Mucosa of descending colon (tissue), 3 donors: ENCODE measurements at regions not wholly inside any gene's neighbourhood (a gene's known extent, or its start where the extent isn't known, plus 50 kb on each side); places are given as distances from the start of the nearest gene placed in this dataset.

Experiments used
- ATAC-seq: fragments of 200-7000 bp; cut with Tn5 transposase; one replicate; pipeline ENCODE4 v1.9.1; 2020; ENCODE audit warnings: mild to moderate bottlenecking, moderate library complexity
- DNase-seq, 3 donors: peaks; one replicate each; pipeline ENCODE4 v3.0.0-alpha.2; 2020
- H3K36me3 ChIP-seq: fragments of 200-600 bp; one replicate; pipeline ENCODE4 v1.8.0; 2021; ENCODE audit warnings: low read depth, mild to moderate bottlenecking
- H3K4me1 ChIP-seq: fragments of 200-600 bp; one replicate; pipeline ENCODE4 v1.8.0; 2021; ENCODE audit warnings: low read depth, mild to moderate bottlenecking
- H3K4me3 ChIP-seq: fragments of 200-600 bp; one replicate; pipeline ENCODE4 v1.8.0; 2021; ENCODE audit warnings: mild to moderate bottlenecking
- H3K9me3 ChIP-seq: fragments of 200-600 bp; one replicate; pipeline ENCODE4 v1.8.0; 2021; ENCODE audit warnings: mild to moderate bottlenecking
- intact Hi-C, 2 donors: fragments of 100-400 bp; cut with DNase I in 1 of 2; cut with micrococcal nuclease in 1 of 2; formaldehyde crosslinking; loops; one replicate each; pipeline versions ENCODE4 v1.11.0 to v1.11.1; 2022; cut with DNase I, micrococcal nuclease
- TF ChIP-seq, protein P1 (sequence below): fragments of 200-600 bp; IDR thresholded peaks from one replicate; pipeline ENCODE4 v1.8.0; 2022; ENCODE audit warnings: antibody characterized with exemption, mild to moderate bottlenecking
- donor health status: DM: no; HTN: no; CAD: no; lungs with moderate emphysema.
- donor health status: DM: no; HTN: no; CAD: no.
- donor health status: DM: no; HTN: yes; CAD: no.

- no peak for DNase-seq
- no peaks in the 10 kb centered on the region for H3K9me3 ChIP-seq
- H3K36me3 ChIP-seq, result no peaks in the 10 kb centered on the region
- H3K4me3 ChIP-seq, result no peak overlapping the region
- no peaks in the 10 kb centered on the region for H3K4me1 ChIP-seq
- ATAC-seq, result no peak
- TF ChIP-seq, protein P1, sequence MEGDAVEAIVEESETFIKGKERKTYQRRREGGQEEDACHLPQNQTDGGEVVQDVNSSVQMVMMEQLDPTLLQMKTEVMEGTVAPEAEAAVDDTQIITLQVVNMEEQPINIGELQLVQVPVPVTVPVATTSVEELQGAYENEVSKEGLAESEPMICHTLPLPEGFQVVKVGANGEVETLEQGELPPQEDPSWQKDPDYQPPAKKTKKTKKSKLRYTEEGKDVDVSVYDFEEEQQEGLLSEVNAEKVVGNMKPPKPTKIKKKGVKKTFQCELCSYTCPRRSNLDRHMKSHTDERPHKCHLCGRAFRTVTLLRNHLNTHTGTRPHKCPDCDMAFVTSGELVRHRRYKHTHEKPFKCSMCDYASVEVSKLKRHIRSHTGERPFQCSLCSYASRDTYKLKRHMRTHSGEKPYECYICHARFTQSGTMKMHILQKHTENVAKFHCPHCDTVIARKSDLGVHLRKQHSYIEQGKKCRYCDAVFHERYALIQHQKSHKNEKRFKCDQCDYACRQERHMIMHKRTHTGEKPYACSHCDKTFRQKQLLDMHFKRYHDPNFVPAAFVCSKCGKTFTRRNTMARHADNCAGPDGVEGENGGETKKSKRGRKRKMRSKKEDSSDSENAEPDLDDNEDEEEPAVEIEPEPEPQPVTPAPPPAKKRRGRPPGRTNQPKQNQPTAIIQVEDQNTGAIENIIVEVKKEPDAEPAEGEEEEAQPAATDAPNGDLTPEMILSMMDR, result no peak
- intact Hi-C loops, result no loop called here
Measured at GRCh38 chr18:25544546-25545287, 192.8 kb upstream of the ZNF521 start.

DNA sequence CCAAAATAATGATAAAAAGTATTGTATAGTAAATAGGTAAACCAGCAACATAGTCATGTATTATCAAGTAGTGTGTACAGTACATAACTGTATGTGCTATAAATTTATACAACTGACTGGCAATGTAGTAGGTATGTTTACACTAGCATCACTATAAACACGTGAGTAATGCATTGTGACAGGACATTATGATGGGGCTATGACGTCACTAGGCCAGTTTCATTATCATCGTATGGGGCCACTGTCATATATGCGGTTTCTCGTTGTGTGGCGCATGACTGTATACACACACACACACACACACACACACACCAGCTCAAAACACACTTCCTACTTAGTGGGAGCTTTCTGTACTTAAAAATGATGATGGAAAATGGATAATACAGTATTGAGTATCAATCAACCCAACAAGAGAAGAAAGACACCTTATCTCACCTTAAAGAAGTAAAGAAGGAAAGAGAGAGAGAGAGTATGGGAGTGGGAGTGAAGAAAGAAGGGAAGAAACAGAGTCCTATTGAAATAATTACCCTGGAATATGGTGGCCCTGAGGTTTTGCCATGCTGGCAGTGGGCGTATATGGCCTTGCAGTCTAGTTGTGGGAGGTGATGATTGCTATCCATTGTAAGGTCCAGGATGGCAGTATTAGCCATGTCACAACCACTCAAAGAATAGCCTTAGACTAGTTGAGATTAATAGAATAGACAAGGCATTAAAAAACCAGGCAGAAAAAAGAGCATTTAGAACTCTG lies 186.4 kb upstream of the ZNF521 start:
- ATAC-seq (peak; percentile 21), DNase-seq (no peak)
- Histone ChIP-seq H3K4me1 (no peaks in the 10 kb centered on the region), H3K36me3 (no peaks in the 10 kb centered on the region), H3K4me3 (no peak overlapping the region), H3K9me3 (no peaks in the 10 kb centered on the region)
- intact Hi-C loops, result no loop called here
- TF ChIP-seq, protein P1, result no peak

DNA sequence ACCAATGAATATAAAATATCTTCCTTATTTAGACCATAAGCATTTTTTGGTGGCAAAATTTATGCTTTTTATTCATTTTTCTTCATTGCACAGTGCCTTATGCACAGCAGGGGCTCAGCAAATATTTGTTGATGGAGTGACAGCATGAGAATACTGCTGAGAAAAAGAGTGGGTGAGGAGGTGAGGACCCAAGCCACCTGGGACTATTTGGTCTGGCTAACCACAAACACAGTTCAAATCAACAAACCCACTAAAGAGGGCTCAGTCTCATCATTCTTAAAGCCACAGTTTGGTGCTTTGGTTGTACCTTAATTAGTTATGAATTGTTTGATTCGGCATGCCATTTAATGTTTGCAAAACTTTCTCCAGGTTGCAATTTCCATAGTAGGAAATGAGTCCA lies 183.5 kb upstream of the ZNF521 start:
- DNase-seq (no peak), ATAC-seq (no peak)
- Histone ChIP-seq H3K4me1 (no peaks in the 10 kb centered on the region), H3K4me3 (no peak overlapping the region), H3K36me3 (no peaks in the 10 kb centered on the region), H3K9me3 (no peaks in the 10 kb centered on the region)
- TF ChIP-seq, protein P1, result no peak
- intact Hi-C loops, result no loop called here

GRCh38 chr18:25534401-25534800 lies 182.4 kb upstream of the ZNF521 start:
- Histone ChIP-seq H3K4me1 (no peaks in the 10 kb centered on the region), H3K9me3 (no peaks in the 10 kb centered on the region), H3K36me3 (no peaks in the 10 kb centered on the region), H3K4me3 (no peak overlapping the region)
- ATAC-seq (no peak), DNase-seq (no peak)
- TF ChIP-seq, protein P1, result no peak
- intact Hi-C loops, result no loop called here

DNA sequence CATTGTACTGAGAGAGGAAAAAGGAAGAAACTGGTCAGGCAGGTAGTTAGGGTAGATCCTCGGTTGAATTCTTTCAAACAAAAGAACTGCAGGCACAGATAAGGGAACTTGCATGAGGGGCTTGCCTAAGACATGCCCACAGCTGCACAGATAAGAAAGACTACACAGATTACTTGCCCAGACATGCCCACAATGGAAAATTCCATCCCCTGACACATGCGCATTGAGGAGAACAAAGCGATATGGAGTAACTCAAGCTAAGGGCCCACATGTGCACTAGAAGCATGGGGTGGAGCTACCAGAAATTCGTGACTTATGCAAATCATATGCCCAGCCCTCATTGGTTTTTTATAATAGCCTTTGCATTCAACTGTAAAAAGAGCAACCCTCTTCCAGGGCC lies 181.3 kb upstream of the ZNF521 start:
- intact Hi-C loops, result no loop called here
- no peaks in the 10 kb centered on the region for H3K9me3 ChIP-seq
- H3K4me3 ChIP-seq, result no peak overlapping the region
- DNase-seq (no peak), ATAC-seq (no peak)
- no peaks in the 10 kb centered on the region for H3K36me3 ChIP-seq
- H3K4me1 ChIP-seq, result no peaks in the 10 kb centered on the region
- TF ChIP-seq, protein P1, result no peak
